Right lobe of liver (tissue), 4 donors: ENCODE measurements at regions not wholly inside any gene's neighbourhood (a gene's known extent, or its start where the extent isn't known, plus 50 kb on each side); places are given as distances from the start of the nearest gene placed in this dataset.

Experiments used
- CTCF ChIP-seq, 4 donors: fragments of 200-600 bp in 3 of 4; fragments of 450-650 bp in 1 of 4; IDR thresholded peaks; one replicate each; pipeline versions ENCODE4 v1.5.1 to v1.8.0; 2016 to 2022; ENCODE audit warnings: antibody characterized with exemption in 4 of 4, mild to moderate bottlenecking in 2 of 4
- POLR2A ChIP-seq: fragments of 450-650 bp; IDR thresholded peaks from one replicate; pipeline ENCODE4 v1.6.1; 2017; ENCODE audit warnings: antibody characterized with exemption, mild to moderate bottlenecking
- donor health status: DM: no; HTN: no; CAD: no.
- donor health status: DM: no; HTN: no; CAD: no.
- donor health status: DM: no; HTN: yes; CAD: no.

GRCh38 chr3:76321614-76322013 is 536.3 kb upstream of the ZNF717 start:
- TF ChIP-seq CTCF (IDR thresholded peaks at IDR 0.05) (no peak), POLR2A (no peak)
